ENCODE measurements at regions not wholly inside any gene's neighbourhood (a gene's known extent, or its start where the extent isn't known, plus 50 kb on each side); places are given as distances from the start of the nearest gene placed in this dataset.

DNA sequence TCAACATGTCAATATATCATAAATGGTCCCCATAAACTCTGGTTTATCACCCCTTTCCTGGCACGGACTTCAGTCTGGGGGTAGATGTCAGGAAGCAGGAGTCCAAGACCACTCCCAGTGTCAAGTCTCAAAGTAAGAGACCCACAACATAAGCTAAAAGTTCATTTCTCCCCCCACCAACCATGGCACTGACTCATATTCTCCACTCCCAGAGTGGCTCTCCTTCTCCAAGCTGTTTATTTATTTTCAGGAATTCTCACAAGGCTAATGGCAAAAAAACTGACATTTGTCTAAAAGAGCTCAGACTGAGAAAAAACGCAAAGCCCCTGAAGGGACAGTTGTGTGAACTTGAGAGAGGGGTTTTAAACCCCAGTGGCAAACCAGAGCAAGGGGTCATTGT, 217.0 kb downstream of the RAB28 start (continued):
- TF ChIP-seq, protein P1, sequence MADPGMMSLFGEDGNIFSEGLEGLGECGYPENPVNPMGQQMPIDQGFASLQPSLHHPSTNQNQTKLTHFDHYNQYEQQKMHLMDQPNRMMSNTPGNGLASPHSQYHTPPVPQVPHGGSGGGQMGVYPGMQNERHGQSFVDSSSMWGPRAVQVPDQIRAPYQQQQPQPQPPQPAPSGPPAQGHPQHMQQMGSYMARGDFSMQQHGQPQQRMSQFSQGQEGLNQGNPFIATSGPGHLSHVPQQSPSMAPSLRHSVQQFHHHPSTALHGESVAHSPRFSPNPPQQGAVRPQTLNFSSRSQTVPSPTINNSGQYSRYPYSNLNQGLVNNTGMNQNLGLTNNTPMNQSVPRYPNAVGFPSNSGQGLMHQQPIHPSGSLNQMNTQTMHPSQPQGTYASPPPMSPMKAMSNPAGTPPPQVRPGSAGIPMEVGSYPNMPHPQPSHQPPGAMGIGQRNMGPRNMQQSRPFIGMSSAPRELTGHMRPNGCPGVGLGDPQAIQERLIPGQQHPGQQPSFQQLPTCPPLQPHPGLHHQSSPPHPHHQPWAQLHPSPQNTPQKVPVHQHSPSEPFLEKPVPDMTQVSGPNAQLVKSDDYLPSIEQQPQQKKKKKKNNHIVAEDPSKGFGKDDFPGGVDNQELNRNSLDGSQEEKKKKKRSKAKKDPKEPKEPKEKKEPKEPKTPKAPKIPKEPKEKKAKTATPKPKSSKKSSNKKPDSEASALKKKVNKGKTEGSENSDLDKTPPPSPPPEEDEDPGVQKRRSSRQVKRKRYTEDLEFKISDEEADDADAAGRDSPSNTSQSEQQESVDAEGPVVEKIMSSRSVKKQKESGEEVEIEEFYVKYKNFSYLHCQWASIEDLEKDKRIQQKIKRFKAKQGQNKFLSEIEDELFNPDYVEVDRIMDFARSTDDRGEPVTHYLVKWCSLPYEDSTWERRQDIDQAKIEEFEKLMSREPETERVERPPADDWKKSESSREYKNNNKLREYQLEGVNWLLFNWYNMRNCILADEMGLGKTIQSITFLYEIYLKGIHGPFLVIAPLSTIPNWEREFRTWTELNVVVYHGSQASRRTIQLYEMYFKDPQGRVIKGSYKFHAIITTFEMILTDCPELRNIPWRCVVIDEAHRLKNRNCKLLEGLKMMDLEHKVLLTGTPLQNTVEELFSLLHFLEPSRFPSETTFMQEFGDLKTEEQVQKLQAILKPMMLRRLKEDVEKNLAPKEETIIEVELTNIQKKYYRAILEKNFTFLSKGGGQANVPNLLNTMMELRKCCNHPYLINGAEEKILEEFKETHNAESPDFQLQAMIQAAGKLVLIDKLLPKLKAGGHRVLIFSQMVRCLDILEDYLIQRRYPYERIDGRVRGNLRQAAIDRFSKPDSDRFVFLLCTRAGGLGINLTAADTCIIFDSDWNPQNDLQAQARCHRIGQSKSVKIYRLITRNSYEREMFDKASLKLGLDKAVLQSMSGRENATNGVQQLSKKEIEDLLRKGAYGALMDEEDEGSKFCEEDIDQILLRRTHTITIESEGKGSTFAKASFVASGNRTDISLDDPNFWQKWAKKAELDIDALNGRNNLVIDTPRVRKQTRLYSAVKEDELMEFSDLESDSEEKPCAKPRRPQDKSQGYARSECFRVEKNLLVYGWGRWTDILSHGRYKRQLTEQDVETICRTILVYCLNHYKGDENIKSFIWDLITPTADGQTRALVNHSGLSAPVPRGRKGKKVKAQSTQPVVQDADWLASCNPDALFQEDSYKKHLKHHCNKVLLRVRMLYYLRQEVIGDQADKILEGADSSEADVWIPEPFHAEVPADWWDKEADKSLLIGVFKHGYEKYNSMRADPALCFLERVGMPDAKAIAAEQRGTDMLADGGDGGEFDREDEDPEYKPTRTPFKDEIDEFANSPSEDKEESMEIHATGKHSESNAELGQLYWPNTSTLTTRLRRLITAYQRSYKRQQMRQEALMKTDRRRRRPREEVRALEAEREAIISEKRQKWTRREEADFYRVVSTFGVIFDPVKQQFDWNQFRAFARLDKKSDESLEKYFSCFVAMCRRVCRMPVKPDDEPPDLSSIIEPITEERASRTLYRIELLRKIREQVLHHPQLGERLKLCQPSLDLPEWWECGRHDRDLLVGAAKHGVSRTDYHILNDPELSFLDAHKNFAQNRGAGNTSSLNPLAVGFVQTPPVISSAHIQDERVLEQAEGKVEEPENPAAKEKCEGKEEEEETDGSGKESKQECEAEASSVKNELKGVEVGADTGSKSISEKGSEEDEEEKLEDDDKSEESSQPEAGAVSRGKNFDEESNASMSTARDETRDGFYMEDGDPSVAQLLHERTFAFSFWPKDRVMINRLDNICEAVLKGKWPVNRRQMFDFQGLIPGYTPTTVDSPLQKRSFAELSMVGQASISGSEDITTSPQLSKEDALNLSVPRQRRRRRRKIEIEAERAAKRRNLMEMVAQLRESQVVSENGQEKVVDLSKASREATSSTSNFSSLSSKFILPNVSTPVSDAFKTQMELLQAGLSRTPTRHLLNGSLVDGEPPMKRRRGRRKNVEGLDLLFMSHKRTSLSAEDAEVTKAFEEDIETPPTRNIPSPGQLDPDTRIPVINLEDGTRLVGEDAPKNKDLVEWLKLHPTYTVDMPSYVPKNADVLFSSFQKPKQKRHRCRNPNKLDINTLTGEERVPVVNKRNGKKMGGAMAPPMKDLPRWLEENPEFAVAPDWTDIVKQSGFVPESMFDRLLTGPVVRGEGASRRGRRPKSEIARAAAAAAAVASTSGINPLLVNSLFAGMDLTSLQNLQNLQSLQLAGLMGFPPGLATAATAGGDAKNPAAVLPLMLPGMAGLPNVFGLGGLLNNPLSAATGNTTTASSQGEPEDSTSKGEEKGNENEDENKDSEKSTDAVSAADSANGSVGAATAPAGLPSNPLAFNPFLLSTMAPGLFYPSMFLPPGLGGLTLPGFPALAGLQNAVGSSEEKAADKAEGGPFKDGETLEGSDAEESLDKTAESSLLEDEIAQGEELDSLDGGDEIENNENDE (IDR thresholded peaks at IDR 0.05; ENCODE audit: insufficient replicate concordance, low read length) = no peak
- TF ChIP-seq CHD1 (IDR thresholded peaks at IDR 0.05; ENCODE audit: low read depth, low read length) (no peak), RXRA (IDR thresholded peaks at IDR 0.05; ENCODE audit: insufficient read depth, low read depth, low read length) (no peak)
